ENCODE measurements at regions not wholly inside any gene's neighbourhood (a gene's known extent, or its start where the extent isn't known, plus 50 kb on each side); places are given as distances from the start of the nearest gene placed in this dataset.

- TF ChIP-seq CTCF (conservative IDR thresholded peaks at IDR 0.05 in 1 of 2, IDR thresholded peaks at IDR 0.05 in 1 of 2; ENCODE audit: low read depth in 1 of 2, low read length in 2 of 2) (no peak), EZH2 (IDR thresholded peaks at IDR 0.05; ENCODE audit: low read length, missing control alignments) (no peak)
Measured at GRCh38 chr6:90917376-90917775, 330.5 kb upstream of the MAP3K7 start.

Data from fibroblast of lung (primary cell).